CD14-positive monocyte (primary cell): ENCODE measurements at regions not wholly inside any gene's neighbourhood (a gene's known extent, or its start where the extent isn't known, plus 50 kb on each side); places are given as distances from the start of the nearest gene placed in this dataset.

Source experiments
- DNase-seq, 3 donors: peaks; one replicate each; pipeline ENCODE4 v3.0.0-alpha.2; 2011 to 2022
- H2AFZ ChIP-seq: 2 replicates; pipeline ENCODE4 v1.6.0; 2012; ENCODE audit warnings: mild to moderate bottlenecking, low read depth, low read length, inconsistent platforms; ENCODE audit not compliant: insufficient read depth, poor library complexity, severe bottlenecking
- H3K27ac ChIP-seq, 2 donors: 1 replicate in 1 of 2; 2 replicates in 1 of 2; pipeline ENCODE4 v1.5.1; 2012 to 2013; ENCODE audit warnings: low read length in 2 of 2, control low read depth in 1 of 2, inconsistent platforms in 1 of 2, low read depth in 1 of 2, mild to moderate bottlenecking in 1 of 2
- H3K27me3 ChIP-seq, 2 donors: one replicate each; pipeline versions ENCODE4 v1.6.0 to v1.6.1; 2011 to 2013; ENCODE audit warnings: low read length in 2 of 2; ENCODE audit not compliant: control insufficient read depth in 2 of 2, insufficient read depth in 2 of 2
- H3K36me3 ChIP-seq, 2 donors: replicated peaks in 1 of 2; 1 replicate in 1 of 2; 2 replicates in 1 of 2; pipeline versions ENCODE4 v1.5.1 to v1.6.1; 2012 to 2013; ENCODE audit warnings: low read length in 2 of 2, control low read depth in 1 of 2, inconsistent platforms in 1 of 2, mild to moderate bottlenecking in 1 of 2; ENCODE audit not compliant: insufficient read depth in 2 of 2, control insufficient read depth in 1 of 2
- H3K4me1 ChIP-seq, 2 donors: 1 replicate in 1 of 2; 2 replicates in 1 of 2; pipeline versions ENCODE4 v1.5.1 to v1.6.1; 2012 to 2013; ENCODE audit warnings: low read length in 2 of 2, control low read depth in 1 of 2, inconsistent platforms in 1 of 2, mild to moderate bottlenecking in 1 of 2, moderate library complexity in 1 of 2; ENCODE audit not compliant: insufficient read depth in 2 of 2, control insufficient read depth in 1 of 2
- H3K4me2 ChIP-seq: replicated peaks from 2 replicates; pipeline ENCODE3; 2012; ENCODE audit warnings: low read length, moderate library complexity, mild to moderate bottlenecking; ENCODE audit not compliant: poor library complexity, severe bottlenecking; ENCODE audit errors: extremely low read depth
- H3K4me3 ChIP-seq, 3 experiments: fragments of 200-600 bp in 1 of 3; sonication (generic) in 1 of 3; replicated peaks in 1 of 3; 1 replicate in 2 of 3; 2 replicates in 1 of 3; pipeline ENCODE4 v1.5.1; 2011 to 2013; ENCODE audit warnings: low read length in 3 of 3, mild to moderate bottlenecking in 3 of 3, control low read depth in 2 of 3, low read depth in 2 of 3, inconsistent platforms in 1 of 3, moderate library complexity in 1 of 3
- H3K79me2 ChIP-seq: 2 replicates; pipeline ENCODE4 v1.6.0; 2012; ENCODE audit warnings: mild to moderate bottlenecking, control low read depth, inconsistent platforms, low read length, moderate library complexity; ENCODE audit not compliant: insufficient read depth
- H3K9ac ChIP-seq: 2 replicates; pipeline ENCODE4 v1.6.0; 2017; ENCODE audit warnings: low read length, mild to moderate bottlenecking; ENCODE audit not compliant: insufficient read depth, poor library complexity, severe bottlenecking
- H3K9me3 ChIP-seq, 2 donors: replicated peaks in 1 of 2; 1 replicate in 1 of 2; 2 replicates in 1 of 2; pipeline versions ENCODE4 v1.5.1 to v1.6.1; 2012 to 2013; ENCODE audit warnings: low read length in 2 of 2, control low read depth in 1 of 2; ENCODE audit not compliant: control insufficient read depth in 1 of 2, insufficient read depth in 1 of 2
- H4K20me1 ChIP-seq: 2 replicates; pipeline ENCODE4 v1.6.0; 2012; ENCODE audit warnings: mild to moderate bottlenecking, low read length, control low read depth, moderate library complexity; ENCODE audit not compliant: insufficient read depth
- H3K27ac Mint-ChIP-seq, 7 donors: one replicate each; pipeline ENCODE4 v1.8.0; 2020; ENCODE audit warnings: mild to moderate bottlenecking in 7 of 7, mixed read lengths in 7 of 7, moderate library complexity in 6 of 7, inconsistent platforms in 2 of 7
- H3K27me3 Mint-ChIP-seq, 3 donors: one replicate each; pipeline ENCODE4 v1.8.0; 2021 to 2022; ENCODE audit warnings: low read depth in 3 of 3, mild to moderate bottlenecking in 3 of 3, mixed read lengths in 3 of 3, moderate library complexity in 3 of 3, inconsistent platforms in 1 of 3
- H3K36me3 Mint-ChIP-seq, 2 donors: one replicate each; pipeline ENCODE4 v1.8.0; 2020; ENCODE audit warnings: mixed read lengths in 2 of 2, inconsistent platforms in 1 of 2, mild to moderate bottlenecking in 1 of 2
- H3K4me1 Mint-ChIP-seq: one replicate; pipeline ENCODE4 v1.8.0; 2020; ENCODE audit warnings: mild to moderate bottlenecking, mixed read lengths
- H3K4me3 Mint-ChIP-seq, 2 donors: one replicate each; pipeline ENCODE4 v1.8.0; 2020; ENCODE audit warnings: mild to moderate bottlenecking in 2 of 2, mixed read lengths in 2 of 2, moderate library complexity in 1 of 2
- H3K9me3 Mint-ChIP-seq, 7 donors: one replicate each; pipeline ENCODE4 v1.8.0; 2020 to 2022; ENCODE audit warnings: mixed read lengths in 7 of 7, mild to moderate bottlenecking in 6 of 7, moderate library complexity in 6 of 7, inconsistent platforms in 2 of 7
- WGBS: methylation state at CpG from one replicate; pipeline ENCODE4 v1.1.5; 2013; ENCODE audit warnings: missing lambda C conversion rate; ENCODE audit not compliant: insufficient coverage; 5-methylcytosine and 5-hydroxymethylcytosine counted together
- intact Hi-C, 2 donors: fragments of 100-400 bp; cut with micrococcal nuclease; formaldehyde crosslinking; loops; one replicate each; pipeline versions ENCODE4 v1.15.0 to v1.15.1; 2023
- TF ChIP-seq, protein P1 (sequence below): fragments of 200-600 bp; IDR thresholded peaks from one replicate; pipeline ENCODE4 v1.8.0; 2022; ENCODE audit warnings: antibody characterized with exemption, mild to moderate bottlenecking

DNA sequence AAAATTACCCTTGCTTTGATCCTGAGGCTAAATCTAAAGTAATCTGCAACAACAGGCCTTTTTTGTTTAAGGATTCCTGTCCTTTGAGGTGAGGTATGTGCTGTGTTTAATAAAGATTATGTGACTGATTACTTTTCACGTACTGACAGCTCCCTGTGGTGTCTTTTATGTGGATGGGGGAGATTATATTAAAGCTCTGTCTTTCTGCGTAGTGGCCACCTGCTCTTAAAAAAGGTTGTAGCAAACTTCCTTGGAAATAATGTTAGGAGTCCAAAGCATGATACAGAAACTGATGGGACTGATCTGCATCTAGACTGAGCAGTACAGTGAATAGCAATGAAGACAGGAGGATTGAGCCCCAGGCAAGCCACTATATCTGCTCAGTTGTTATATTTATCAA lies 453.0 kb upstream of the GOLIM4 start:
- Mint-ChIP-seq H3K27ac (no peak overlapping the region), H3K36me3 (no peaks in the 10 kb centered on the region), H3K4me3 (no peak overlapping the region), H3K27me3 (no peaks in the 10 kb centered on the region), H3K9me3 (peaks cover 0 to 3% (median 2%) of the 10 kb centered on the region in 7 donors), H3K4me1 (no peaks in the 10 kb centered on the region)
- DNase-seq = no peak
- H3K4me2 ChIP-seq = no peak overlapping the region
- no peaks in the 10 kb centered on the region for H4K20me1 ChIP-seq
- H2AFZ ChIP-seq = no peak overlapping the region
- H3K27me3 ChIP-seq = no peaks in the 10 kb centered on the region
- no peaks in the 10 kb centered on the region for H3K36me3 ChIP-seq
- intact Hi-C loops = no loop called here
- H3K9me3 ChIP-seq = no peaks in the 10 kb centered on the region
- no peak overlapping the region for H3K9ac ChIP-seq
- 92% methylated on average over 2 of the region's 2 CpGs for WGBS
- H3K27ac ChIP-seq = no peak overlapping the region
- TF ChIP-seq, protein P1, sequence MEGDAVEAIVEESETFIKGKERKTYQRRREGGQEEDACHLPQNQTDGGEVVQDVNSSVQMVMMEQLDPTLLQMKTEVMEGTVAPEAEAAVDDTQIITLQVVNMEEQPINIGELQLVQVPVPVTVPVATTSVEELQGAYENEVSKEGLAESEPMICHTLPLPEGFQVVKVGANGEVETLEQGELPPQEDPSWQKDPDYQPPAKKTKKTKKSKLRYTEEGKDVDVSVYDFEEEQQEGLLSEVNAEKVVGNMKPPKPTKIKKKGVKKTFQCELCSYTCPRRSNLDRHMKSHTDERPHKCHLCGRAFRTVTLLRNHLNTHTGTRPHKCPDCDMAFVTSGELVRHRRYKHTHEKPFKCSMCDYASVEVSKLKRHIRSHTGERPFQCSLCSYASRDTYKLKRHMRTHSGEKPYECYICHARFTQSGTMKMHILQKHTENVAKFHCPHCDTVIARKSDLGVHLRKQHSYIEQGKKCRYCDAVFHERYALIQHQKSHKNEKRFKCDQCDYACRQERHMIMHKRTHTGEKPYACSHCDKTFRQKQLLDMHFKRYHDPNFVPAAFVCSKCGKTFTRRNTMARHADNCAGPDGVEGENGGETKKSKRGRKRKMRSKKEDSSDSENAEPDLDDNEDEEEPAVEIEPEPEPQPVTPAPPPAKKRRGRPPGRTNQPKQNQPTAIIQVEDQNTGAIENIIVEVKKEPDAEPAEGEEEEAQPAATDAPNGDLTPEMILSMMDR = no peak
- H3K4me3 ChIP-seq = no peak overlapping the region
- no peaks in the 10 kb centered on the region for H3K79me2 ChIP-seq
- no peaks in the 10 kb centered on the region for H3K4me1 ChIP-seq

DNA sequence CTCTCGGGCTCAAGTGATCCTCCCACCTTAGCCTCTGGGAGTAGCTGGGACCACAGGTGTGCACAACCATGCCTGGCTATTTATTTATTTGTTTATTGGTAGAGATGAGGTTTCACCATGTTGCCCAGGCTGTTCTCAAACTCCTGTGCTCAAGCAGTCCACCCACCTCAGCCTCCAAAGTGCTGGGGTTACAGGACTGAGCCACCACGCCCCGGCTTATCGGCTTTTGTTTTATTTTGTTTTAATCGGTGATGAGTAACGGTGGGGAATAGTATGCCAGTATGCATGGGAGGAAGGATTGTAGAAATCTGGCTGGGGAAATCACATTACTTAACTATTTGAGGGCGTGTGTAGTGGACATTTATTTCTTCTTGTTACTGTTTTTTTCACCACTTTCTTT lies 451.0 kb upstream of the GOLIM4 start:
- Histone ChIP-seq H3K36me3 (no peaks in the 10 kb centered on the region), H3K4me3 (no peak overlapping the region), H3K9ac (no peak overlapping the region), H3K79me2 (no peaks in the 10 kb centered on the region), H3K27ac (no peak overlapping the region), H4K20me1 (no peaks in the 10 kb centered on the region), H3K4me1 (no peaks in the 10 kb centered on the region), H3K4me2 (no peak overlapping the region), H2AFZ (no peak overlapping the region), H3K9me3 (no peaks in the 10 kb centered on the region), H3K27me3 (no peaks in the 10 kb centered on the region)
- TF ChIP-seq, protein P1 = no peak
- Mint-ChIP-seq H3K9me3 (peaks cover 0 to 3% (median 2%) of the 10 kb centered on the region in 7 donors), H3K4me1 (no peaks in the 10 kb centered on the region), H3K27me3 (no peaks in the 10 kb centered on the region), H3K27ac (no peak overlapping the region), H3K36me3 (no peaks in the 10 kb centered on the region), H3K4me3 (no peak overlapping the region)
- WGBS = 90% methylated on average over 2 of the region's 7 CpGs
- no peak for DNase-seq
- intact Hi-C loops = no loop called here
